Lung (tissue), 11 donors: ENCODE measurements at regions not wholly inside any gene's neighbourhood (a gene's known extent, or its start where the extent isn't known, plus 50 kb on each side); places are given as distances from the start of the nearest gene placed in this dataset.

Experiments
- ATAC-seq: fragments of 200-7000 bp; cut with Tn5 transposase; one replicate; pipeline ENCODE4 v1.9.1; 2020; ENCODE audit warnings: moderate number of reproducible peaks; ENCODE audit not compliant: insufficient read depth, low FRiP score
- DNase-seq, 3 donors: peaks; one replicate each; pipeline ENCODE4 v3.0.0-alpha.2; 2013 to 2017
- H3K27ac ChIP-seq, 2 donors: one replicate each; pipeline ENCODE4 v1.5.1; 2013; ENCODE audit warnings: mild to moderate bottlenecking in 2 of 2, moderate library complexity in 2 of 2, control low read depth in 1 of 2, inconsistent platforms in 1 of 2, low read depth in 1 of 2, low read length in 1 of 2
- H3K27me3 ChIP-seq, 3 donors: one replicate each; pipeline ENCODE4 v1.5.1; 2013; ENCODE audit warnings: low read length in 2 of 3; ENCODE audit not compliant: control insufficient read depth in 3 of 3, insufficient read depth in 3 of 3
- H3K36me3 ChIP-seq, 4 donors: one replicate each; pipeline ENCODE4 v1.5.1; 2013; ENCODE audit warnings: low read length in 4 of 4, mild to moderate bottlenecking in 1 of 4, moderate library complexity in 1 of 4; ENCODE audit not compliant: control insufficient read depth in 4 of 4, insufficient read depth in 4 of 4
- H3K4me1 ChIP-seq, 5 donors: one replicate each; pipeline ENCODE4 v1.5.1; 2013; ENCODE audit warnings: low read length in 5 of 5, mild to moderate bottlenecking in 2 of 5, moderate library complexity in 1 of 5; ENCODE audit not compliant: control insufficient read depth in 5 of 5, insufficient read depth in 5 of 5
- H3K4me3 ChIP-seq: one replicate; pipeline ENCODE4 v1.5.1; 2013; ENCODE audit warnings: mild to moderate bottlenecking, control low read depth, moderate library complexity
- H3K9ac ChIP-seq, 2 donors: one replicate each; pipeline ENCODE4 v1.5.1; 2013; ENCODE audit warnings: low read length in 2 of 2, control low read depth in 1 of 2; ENCODE audit not compliant: insufficient read depth in 1 of 2
- H3K9me3 ChIP-seq, 4 donors: one replicate each; pipeline ENCODE4 v1.5.1; 2013; ENCODE audit warnings: low read length in 3 of 4, mild to moderate bottlenecking in 1 of 4, moderate library complexity in 1 of 4; ENCODE audit not compliant: control insufficient read depth in 4 of 4, insufficient read depth in 3 of 4
- WGBS, 2 donors: extraction: QIAGEN DNeasy Blood & Tissue Kit; methylation state at CpG; one replicate each; pipeline ENCODE4 v1.1.7; 2013; 5-methylcytosine and 5-hydroxymethylcytosine counted together
- TF ChIP-seq, protein P1 (sequence below): IDR thresholded peaks from 2 replicates; pipeline ENCODE4 v1.5.1; 2012; ENCODE audit warnings: mild to moderate bottlenecking; ENCODE audit errors: control extremely low read depth, extremely low read depth
- donor health status: control.
- donor health status: control.
- donor health status: Bipolar disorder and iron deficiency.
- donor health status: healthy.
- donor health status: DM: yes; HTN: yes; CAD: no.

- ATAC-seq: no peak
These were observed 932.0 kb downstream of the C6orf118 start for GRCh38 chr6:164377348-164377918.

GRCh38 chr6:164370773-164371172 lies 938.6 kb downstream of the C6orf118 start:
- no peaks in the 10 kb centered on the region for H3K4me1 ChIP-seq
- H3K27ac ChIP-seq: no peak overlapping the region
- no peak overlapping the region for H3K4me3 ChIP-seq
- no peak for DNase-seq
- H3K9ac ChIP-seq: no peak overlapping the region
- H3K9me3 ChIP-seq: peaks cover 0 to 4% (median 1%) of the 10 kb centered on the region in 4 donors
- TF ChIP-seq, protein P1, sequence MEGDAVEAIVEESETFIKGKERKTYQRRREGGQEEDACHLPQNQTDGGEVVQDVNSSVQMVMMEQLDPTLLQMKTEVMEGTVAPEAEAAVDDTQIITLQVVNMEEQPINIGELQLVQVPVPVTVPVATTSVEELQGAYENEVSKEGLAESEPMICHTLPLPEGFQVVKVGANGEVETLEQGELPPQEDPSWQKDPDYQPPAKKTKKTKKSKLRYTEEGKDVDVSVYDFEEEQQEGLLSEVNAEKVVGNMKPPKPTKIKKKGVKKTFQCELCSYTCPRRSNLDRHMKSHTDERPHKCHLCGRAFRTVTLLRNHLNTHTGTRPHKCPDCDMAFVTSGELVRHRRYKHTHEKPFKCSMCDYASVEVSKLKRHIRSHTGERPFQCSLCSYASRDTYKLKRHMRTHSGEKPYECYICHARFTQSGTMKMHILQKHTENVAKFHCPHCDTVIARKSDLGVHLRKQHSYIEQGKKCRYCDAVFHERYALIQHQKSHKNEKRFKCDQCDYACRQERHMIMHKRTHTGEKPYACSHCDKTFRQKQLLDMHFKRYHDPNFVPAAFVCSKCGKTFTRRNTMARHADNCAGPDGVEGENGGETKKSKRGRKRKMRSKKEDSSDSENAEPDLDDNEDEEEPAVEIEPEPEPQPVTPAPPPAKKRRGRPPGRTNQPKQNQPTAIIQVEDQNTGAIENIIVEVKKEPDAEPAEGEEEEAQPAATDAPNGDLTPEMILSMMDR: no peak
- ATAC-seq: no peak
- H3K36me3 ChIP-seq: no peaks in the 10 kb centered on the region
- no peaks in the 10 kb centered on the region for H3K27me3 ChIP-seq

More at GRCh38 chr6:164377348-164377918, 932.0 kb downstream of the C6orf118 start:
- Histone ChIP-seq H3K4me1 (no peaks in the 10 kb centered on the region), H3K9me3 (peaks cover 0 to 4% (median 0%) of the 10 kb centered on the region in 4 donors), H3K36me3 (no peaks in the 10 kb centered on the region), H3K27me3 (no peaks in the 10 kb centered on the region), H3K9ac (no peak overlapping the region), H3K4me3 (no peak overlapping the region), H3K27ac (no peak overlapping the region)
- TF ChIP-seq, protein P1: no peak
- WGBS, 2 donors: 82 to 84% methylated on average over 6 of the region's 6 CpGs
- DNase-seq: no peak

DNA sequence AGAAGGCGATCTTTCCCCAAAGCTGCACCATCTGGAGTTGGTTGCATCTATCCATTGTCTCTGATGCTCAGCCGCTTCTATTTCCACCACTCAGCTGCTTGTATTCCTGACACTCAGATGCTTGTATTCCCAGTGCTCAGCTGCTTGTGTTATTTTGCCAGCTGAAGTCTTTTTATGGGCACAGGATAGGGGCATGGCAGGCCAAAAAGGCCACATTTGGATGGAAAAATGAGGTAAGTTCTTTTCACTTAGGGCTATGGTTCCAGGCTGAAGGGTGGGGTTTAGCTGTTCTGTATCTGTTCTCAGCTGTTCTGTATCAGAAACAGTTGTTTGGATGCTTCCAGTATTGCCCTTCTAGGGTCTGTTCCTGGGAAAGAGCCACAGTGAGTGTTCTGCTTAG lies 944.9 kb downstream of the QKI start:
- Histone ChIP-seq H3K9me3 (peaks cover 0 to 7% (median 5%) of the 10 kb centered on the region in 4 donors), H3K27ac (no peak overlapping the region), H3K4me3 (no peak overlapping the region), H3K36me3 (no peaks in the 10 kb centered on the region), H3K27me3 (no peaks in the 10 kb centered on the region), H3K9ac (no peak overlapping the region), H3K4me1 (peaks cover 0 to 1% (median 0%) of the 10 kb centered on the region in 5 donors)
- WGBS, 2 donors: 94 to 98% methylated on average over 2 of the region's 2 CpGs
- DNase-seq (no peak), ATAC-seq (no peak)
- TF ChIP-seq, protein P1: no peak

- 82 to 91% methylated on average over 2 of the region's 2 CpGs for WGBS, 2 donors
- Histone ChIP-seq H3K27ac (no peak overlapping the region), H3K4me3 (no peak overlapping the region), H3K9ac (no peak overlapping the region), H3K27me3 (no peaks in the 10 kb centered on the region), H3K4me1 (peaks cover 0 to 1% (median 0%) of the 10 kb centered on the region in 5 donors), H3K9me3 (peaks cover 0 to 7% (median 5%) of the 10 kb centered on the region in 4 donors), H3K36me3 (no peaks in the 10 kb centered on the region)
- ATAC-seq (no peak), DNase-seq (no peak)
- TF ChIP-seq, protein P1: no peak
These were observed 944.5 kb downstream of the QKI start for GRCh38 chr6:164359036-164359435.
